HG02759 (cell line): ENCODE measurements at regions not wholly inside any gene's neighbourhood (a gene's known extent, or its start where the extent isn't known, plus 50 kb on each side); places are given as distances from the start of the nearest gene placed in this dataset.

Experiments used
- ATAC-seq: cut with Tn5 transposase; IDR thresholded peaks from one replicate; pipeline ENCODE4 v1.9.1; 2021; ENCODE audit warnings: mild to moderate bottlenecking, moderate library complexity; ENCODE audit not compliant: unreplicated experiment

- ATAC-seq = no peak
Observed at GRCh38 chr13:40136896-40137295, 481.4 kb downstream of the COG6 start.

GRCh38 chr13:40137400-40137799, 481.9 kb downstream of the COG6 start:
- ATAC-seq = no peak

- ATAC-seq = no peak
Observed at GRCh38 chr13:40139896-40140520, 484.5 kb downstream of the COG6 start.

- ATAC-seq = no peak
Observed at GRCh38 chr13:40141859-40142555, 486.5 kb downstream of the COG6 start.

GRCh38 chr13:40143106-40143505, 487.6 kb downstream of the COG6 start:
- ATAC-seq = no peak

- no peak for ATAC-seq
Observed at GRCh38 chr13:40143559-40143958, 488.1 kb downstream of the COG6 start.

GRCh38 chr13:40145139-40145538, 489.7 kb downstream of the COG6 start:
- no peak for ATAC-seq

GRCh38 chr13:40146063-40146462, 490.6 kb downstream of the COG6 start:
- ATAC-seq = no peak

GRCh38 chr13:40146611-40147117, 491.2 kb downstream of the COG6 start:
- ATAC-seq = no peak

- no peak for ATAC-seq
Observed at GRCh38 chr13:40148101-40148500, 492.6 kb downstream of the COG6 start.

GRCh38 chr13:40148742-40149141, 493.3 kb downstream of the COG6 start:
- no peak for ATAC-seq

GRCh38 chr13:40149611-40150274, 494.3 kb downstream of the COG6 start:
- no peak for ATAC-seq

GRCh38 chr13:40151673-40152072, 496.2 kb downstream of the COG6 start:
- ATAC-seq = no peak

- no peak for ATAC-seq
Observed at GRCh38 chr13:40152145-40152544, 496.7 kb downstream of the COG6 start.

GRCh38 chr13:40152922-40153321, 497.5 kb downstream of the COG6 start:
- no peak for ATAC-seq

- no peak for ATAC-seq
Observed at GRCh38 chr13:40153516-40153915, 498.1 kb downstream of the COG6 start.

- ATAC-seq = no peak
Observed at GRCh38 chr13:40155201-40155600, 499.7 kb downstream of the COG6 start.

- ATAC-seq = no peak
Observed at GRCh38 chr13:40158218-40158617, 502.8 kb downstream of the COG6 start.

GRCh38 chr13:40158757-40159156, 503.3 kb downstream of the COG6 start:
- no peak for ATAC-seq

- ATAC-seq = no peak
Observed at GRCh38 chr13:40159736-40160135, 504.3 kb downstream of the COG6 start.

GRCh38 chr13:40160618-40161350, 505.3 kb downstream of the COG6 start:
- no peak for ATAC-seq
